NCI-H146 treated with DMSO at 0.1 percent for 48 hours (cell line): ENCODE measurements at regions not wholly inside any gene's neighbourhood (a gene's known extent, or its start where the extent isn't known, plus 50 kb on each side); places are given as distances from the start of the nearest gene placed in this dataset.
A peak's percentile ranks its signal among the peaks of the same experiment; 100 is the strongest.

ENCODE experiments used
- DNase-seq: peaks from one replicate; lab custom pipeline; 2025; ENCODE audit not compliant: unreplicated experiment; lab: John Stamatoyannopoulos, UW

- DNase-seq, result no peak
Measured at GRCh38 chr5:51027271-51027670, 356.0 kb upstream of the ISL1 start.

- DNase-seq, result no peak
Measured at GRCh38 chr5:51028394-51028793, 354.9 kb upstream of the ISL1 start.

DNA sequence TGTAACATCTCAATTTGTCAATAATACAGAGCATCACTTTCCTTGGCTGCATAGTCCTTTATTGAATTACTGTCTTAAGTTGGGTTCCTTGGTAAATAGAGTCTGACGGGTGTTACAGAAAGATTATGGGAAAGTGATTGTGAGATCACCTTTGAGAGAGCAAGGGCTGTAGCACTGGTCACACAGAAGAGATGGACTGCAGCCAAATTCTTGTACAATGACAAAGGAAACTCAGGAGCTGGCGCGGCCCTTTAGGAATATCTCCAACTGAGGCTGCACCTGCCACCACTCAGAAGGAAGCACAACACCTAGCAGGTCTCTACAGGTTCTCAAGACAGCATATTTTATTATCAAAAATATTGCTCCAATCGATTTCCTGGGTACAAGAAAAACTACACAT is 350.0 kb upstream of the ISL1 start:
- DNase-seq, result peak; percentile 69

GRCh38 chr5:51034222-51034901 is 348.9 kb upstream of the ISL1 start:
- peak; percentile 77 for DNase-seq

DNA sequence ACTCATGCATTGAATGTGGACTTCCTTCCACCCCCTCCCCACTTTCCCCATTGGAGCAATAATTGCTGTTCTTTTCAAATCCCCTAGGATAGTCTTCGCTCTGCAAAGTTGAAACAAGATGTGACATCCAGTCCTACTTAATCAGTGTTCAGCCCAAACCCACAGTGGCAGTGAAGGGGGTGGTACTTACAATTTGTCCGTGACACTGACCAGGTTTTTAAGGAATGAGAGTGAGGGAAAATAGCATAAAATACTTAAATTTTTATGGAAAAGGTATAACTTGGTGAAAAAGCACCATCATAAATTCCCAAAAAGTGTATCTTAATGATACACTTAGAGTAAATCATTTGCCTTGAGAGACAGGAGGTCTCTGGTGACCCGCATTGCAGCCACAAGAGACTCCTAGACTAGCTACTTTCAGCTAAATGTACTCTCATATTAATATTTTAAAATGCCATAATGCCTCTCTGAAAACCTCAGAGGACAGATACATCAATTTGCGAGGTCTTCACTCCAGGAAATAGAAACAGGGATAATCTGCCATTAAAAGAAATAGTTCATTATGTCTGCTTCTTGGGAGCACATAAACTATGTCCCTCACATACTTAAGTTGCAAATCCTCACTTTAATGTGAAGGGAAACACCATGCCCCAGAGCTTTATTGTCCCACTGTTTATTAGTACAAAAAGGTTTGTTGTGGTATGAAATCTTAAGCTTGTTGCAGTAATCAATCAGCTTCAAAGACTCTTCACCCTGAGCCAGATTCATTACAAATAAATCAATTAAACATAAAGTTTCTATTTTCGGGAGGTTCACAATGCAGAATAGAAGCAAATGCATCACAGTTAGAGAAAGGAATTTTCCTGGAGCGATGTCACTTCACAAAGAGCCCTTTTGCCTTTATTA is 343.6 kb upstream of the ISL1 start:
- no peak for DNase-seq

DNA sequence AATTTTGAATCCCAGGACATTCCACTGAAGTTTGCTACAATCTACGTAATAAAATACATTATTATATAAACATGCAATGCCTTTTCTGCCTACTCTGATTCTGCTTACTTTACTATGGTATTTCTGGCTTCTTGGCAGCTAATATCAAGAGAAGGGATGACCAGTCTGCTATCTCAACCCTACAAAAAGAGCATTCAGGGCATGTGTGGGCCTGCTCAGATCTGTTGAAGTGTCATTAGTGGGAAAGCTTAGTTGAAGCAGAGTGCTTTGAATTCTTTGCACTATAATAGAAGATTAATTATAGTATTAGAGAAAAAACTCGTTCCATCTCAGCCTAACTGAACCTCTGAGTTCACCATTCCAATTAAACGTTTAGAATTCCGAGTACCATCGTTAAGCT is 339.5 kb upstream of the ISL1 start:
- DNase-seq, result peak; percentile 52

- DNase-seq, result peak; percentile 26
Measured at GRCh38 chr5:51047369-51047768, 335.9 kb upstream of the ISL1 start.

DNA sequence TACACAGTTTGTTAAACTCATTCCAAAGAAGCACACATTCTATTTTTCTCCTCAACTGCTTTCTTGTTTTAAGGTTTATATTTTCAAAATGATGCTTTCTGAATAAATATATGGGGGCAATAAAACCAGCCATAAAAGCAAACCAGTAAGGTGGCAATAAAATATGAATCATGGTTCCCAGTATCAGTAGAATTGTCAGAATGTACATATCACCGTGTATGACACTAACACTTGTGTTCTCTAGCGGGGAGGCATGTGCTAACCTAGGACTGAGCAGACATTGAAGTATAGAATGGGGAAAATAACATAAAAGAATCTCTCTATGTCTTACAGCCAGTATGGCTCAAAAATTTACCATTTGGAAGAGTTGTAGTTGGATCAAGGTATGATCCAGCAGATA is 329.9 kb upstream of the ISL1 start:
- DNase-seq, result no peak

DNA sequence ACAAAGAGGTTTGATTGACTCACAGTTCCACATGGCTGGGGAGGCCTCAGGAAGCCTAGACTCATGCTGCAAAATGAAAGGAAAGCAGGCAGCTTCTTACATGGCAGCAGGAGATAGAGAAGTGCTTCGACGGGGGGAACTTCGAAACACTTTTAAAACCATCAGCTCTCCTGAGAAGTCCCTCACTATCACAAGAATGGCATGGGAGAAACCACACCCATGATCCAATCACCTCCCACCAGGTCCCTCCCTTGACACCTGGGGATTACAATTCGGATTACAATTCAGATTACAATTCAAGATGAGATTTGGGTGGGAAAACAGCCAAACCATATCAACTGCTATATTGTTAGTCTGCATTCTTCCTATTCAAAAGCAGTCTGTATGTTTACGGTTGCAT is 322.3 kb upstream of the ISL1 start:
- no peak for DNase-seq

- DNase-seq, result no peak
Measured at GRCh38 chr5:51072937-51073336, 310.3 kb upstream of the ISL1 start.

DNA sequence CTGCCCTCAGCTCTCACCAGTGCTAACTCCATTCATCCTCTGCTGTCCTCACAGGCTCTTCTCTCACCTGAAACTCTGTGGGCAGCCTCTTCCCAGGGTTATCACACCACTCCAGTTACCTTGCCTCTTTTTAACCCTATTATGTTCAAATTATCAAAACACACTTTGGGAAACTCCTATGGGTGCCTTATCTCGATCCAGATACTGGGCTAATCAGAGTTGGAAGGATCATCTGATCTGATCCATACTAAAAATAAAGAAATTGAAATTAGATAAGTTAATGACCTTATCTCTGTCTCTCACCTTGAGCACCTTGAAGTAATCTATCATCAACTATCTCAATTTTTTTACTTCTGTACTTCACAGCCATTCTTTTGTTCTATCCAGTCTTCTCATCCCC is 300.5 kb upstream of the ISL1 start:
- DNase-seq, result no peak

DNA sequence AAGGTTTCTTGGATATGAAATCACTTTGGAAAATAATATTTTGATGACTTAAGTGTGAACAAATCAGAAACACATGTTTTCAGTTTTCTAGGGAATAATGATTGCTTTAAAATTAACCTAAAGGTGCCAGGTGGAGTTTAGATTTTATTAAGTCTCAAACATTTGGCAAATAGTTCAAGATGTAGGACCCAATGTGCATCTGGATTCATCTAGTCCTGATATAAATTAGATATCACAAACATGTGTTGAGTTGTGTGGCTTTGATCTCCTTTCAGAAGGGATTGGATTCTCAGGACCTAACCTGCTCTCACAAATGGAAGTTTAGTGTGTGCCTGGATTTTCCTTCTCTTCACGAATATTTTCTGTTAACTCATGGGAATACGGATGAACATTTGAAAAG is 291.4 kb upstream of the ISL1 start:
- no peak for DNase-seq

- no peak for DNase-seq
Measured at GRCh38 chr5:51095486-51095885, 287.8 kb upstream of the ISL1 start.

GRCh38 chr5:51096859-51097258 is 286.4 kb upstream of the ISL1 start:
- DNase-seq, result no peak

- no peak for DNase-seq
Measured at GRCh38 chr5:51099173-51099853, 283.9 kb upstream of the ISL1 start.

- DNase-seq, result no peak
Measured at GRCh38 chr5:51104556-51104955, 278.7 kb upstream of the ISL1 start.

DNA sequence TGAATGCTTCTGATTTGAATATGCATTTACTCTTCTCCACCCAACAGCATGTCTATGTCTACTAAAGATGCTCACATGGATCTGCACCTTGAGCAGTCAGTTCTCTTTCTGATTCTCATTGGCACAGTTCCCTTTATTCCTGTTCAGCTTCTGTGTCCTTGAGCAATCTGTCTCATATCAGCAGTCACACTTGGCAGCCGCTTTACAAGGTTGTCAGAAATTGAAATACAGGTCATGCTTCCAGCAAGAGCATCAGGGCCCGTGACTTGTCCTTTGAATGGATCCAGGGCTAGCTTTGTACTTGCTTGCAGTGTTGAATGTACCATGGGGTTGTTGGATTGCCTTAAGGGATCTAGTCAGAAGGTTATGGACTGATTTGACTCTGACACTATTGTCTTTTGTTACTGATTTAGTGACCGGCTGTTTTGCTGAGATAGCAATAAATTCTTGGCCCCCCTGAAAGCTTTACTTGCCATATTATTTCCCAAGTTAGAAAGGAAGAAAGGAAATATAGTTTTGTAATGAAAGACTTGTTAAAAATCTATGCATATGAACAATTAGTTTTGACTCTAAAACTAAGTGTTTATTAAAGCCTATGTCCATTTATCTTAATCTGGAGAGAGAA is 273.4 kb upstream of the ISL1 start:
- no peak for DNase-seq

- no peak for DNase-seq
Measured at GRCh38 chr5:51131266-51131665, 252.0 kb upstream of the ISL1 start.

GRCh38 chr5:51138164-51138563 is 245.1 kb upstream of the ISL1 start:
- DNase-seq, result no peak

GRCh38 chr5:51148437-51148836 is 234.8 kb upstream of the ISL1 start:
- DNase-seq, result no peak

GRCh38 chr5:51156222-51156621 is 227.0 kb upstream of the ISL1 start:
- no peak for DNase-seq
